Neural cell (in vitro differentiated cells): ENCODE measurements at regions not wholly inside any gene's neighbourhood (a gene's known extent, or its start where the extent isn't known, plus 50 kb on each side); places are given as distances from the start of the nearest gene placed in this dataset.

Source experiments
- EP300 ChIP-seq: fragments of 450-650 bp; conservative IDR thresholded peaks from 2 replicates; pipeline ENCODE4 v1.6.1; 2014; ENCODE audit warnings: antibody characterized with exemption, mild to moderate bottlenecking, moderate library complexity; ENCODE audit not compliant: poor library complexity, severe bottlenecking
- EZH2 ChIP-seq: fragments of 200-600, 300-800 bp; shearing (Covaris generic), sonication (generic); IDR thresholded peaks from 2 replicates; pipeline ENCODE4 v1.6.1; 2014; ENCODE audit warnings: antibody characterized with exemption, low read length, borderline replicate concordance, mild to moderate bottlenecking; ENCODE audit not compliant: insufficient read depth, poor library complexity, severe bottlenecking
- POLR2AphosphoS5 ChIP-seq: IDR thresholded peaks from 2 replicates; pipeline ENCODE4 v1.6.1; 2012
- RAD21 ChIP-seq: fragments of 450-650 bp; conservative IDR thresholded peaks from 2 replicates; pipeline ENCODE4 v1.6.1; 2014; ENCODE audit warnings: antibody characterized with exemption, mild to moderate bottlenecking, moderate library complexity
- REST ChIP-seq: IDR thresholded peaks from 2 replicates; pipeline ENCODE4 v1.6.1; 2012; ENCODE audit warnings: borderline replicate concordance
- SMC3 ChIP-seq: fragments of 450-650 bp; conservative IDR thresholded peaks from 2 replicates; pipeline ENCODE4 v1.6.1; 2014; ENCODE audit warnings: antibody characterized with exemption, mild to moderate bottlenecking, moderate library complexity; ENCODE audit not compliant: poor library complexity
- TF ChIP-seq, protein P1 (sequence below): fragments of 450-650 bp; IDR thresholded peaks from 2 replicates; pipeline ENCODE4 v1.5.1; 2014; ENCODE audit warnings: antibody characterized with exemption, mild to moderate bottlenecking, moderate library complexity; ENCODE audit not compliant: poor library complexity, severe bottlenecking

- TF ChIP-seq, protein P1, sequence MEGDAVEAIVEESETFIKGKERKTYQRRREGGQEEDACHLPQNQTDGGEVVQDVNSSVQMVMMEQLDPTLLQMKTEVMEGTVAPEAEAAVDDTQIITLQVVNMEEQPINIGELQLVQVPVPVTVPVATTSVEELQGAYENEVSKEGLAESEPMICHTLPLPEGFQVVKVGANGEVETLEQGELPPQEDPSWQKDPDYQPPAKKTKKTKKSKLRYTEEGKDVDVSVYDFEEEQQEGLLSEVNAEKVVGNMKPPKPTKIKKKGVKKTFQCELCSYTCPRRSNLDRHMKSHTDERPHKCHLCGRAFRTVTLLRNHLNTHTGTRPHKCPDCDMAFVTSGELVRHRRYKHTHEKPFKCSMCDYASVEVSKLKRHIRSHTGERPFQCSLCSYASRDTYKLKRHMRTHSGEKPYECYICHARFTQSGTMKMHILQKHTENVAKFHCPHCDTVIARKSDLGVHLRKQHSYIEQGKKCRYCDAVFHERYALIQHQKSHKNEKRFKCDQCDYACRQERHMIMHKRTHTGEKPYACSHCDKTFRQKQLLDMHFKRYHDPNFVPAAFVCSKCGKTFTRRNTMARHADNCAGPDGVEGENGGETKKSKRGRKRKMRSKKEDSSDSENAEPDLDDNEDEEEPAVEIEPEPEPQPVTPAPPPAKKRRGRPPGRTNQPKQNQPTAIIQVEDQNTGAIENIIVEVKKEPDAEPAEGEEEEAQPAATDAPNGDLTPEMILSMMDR: no peak
- TF ChIP-seq REST (no peak), SMC3 (no peak), RAD21 (no peak), EP300 (no peak), EZH2 (no peak), POLR2AphosphoS5 (no peak)
These were observed 296.8 kb upstream of the VLDLR start for GRCh38 chr9:2324742-2325141.
